K562 (cell line): ENCODE measurements at regions not wholly inside any gene's neighbourhood (a gene's known extent, or its start where the extent isn't known, plus 50 kb on each side); places are given as distances from the start of the nearest gene placed in this dataset.

Experiments used
- ATAC-seq: fragments of 200-7000 bp; cut with Tn5 transposase; 3 replicates; pipeline ENCODE4 v1.9.1; 2020; ENCODE audit warnings: moderate library complexity
- BruUV-seq: library from RNA; stranded (reverse); fragments of 400-500 nt; replicated peaks from 2 replicates; lab custom pipeline; 2021; lab: Mats Ljungman, UMichigan
- CTCF ChIA-PET: fragments of 300-600 bp; formaldehyde crosslinking; extraction: SDS; loops from one replicate; lab custom pipeline; 2021; ENCODE audit warnings: low intra/inter-chr PET ratio; lab: Yijun Ruan, JAX
- POLR2A ChIA-PET: fragments of 300-600, 350-650 bp; sonication (Branson Sonifier 250); formaldehyde crosslinking; extraction: SDS; loops from one replicate; lab custom pipeline; 2021; ENCODE audit warnings: antibody characterized with exemption, inconsistent platforms; lab: Yijun Ruan, JAX
- DNase-seq, 4 experiments: peaks; one replicate each; pipeline versions ENCODE4 v3.0.0 to v3.0.0-alpha.2; 2011 to 2018; ENCODE audit warnings: low spot score in 3 of 4, mixed read lengths in 3 of 4; ENCODE audit errors: extremely low read depth in 1 of 4
- FAIRE-seq: peaks from 2 replicates; lab custom pipeline; 2011; peaks lifted over from hg19 to GRCh38; lab: Jason Lieb, UNC
- H2AFZ ChIP-seq: 2 replicates; pipeline ENCODE4 v1.6.0; 2011; ENCODE audit warnings: low read depth, low read length, control low read depth, inconsistent platforms
- H3K27ac ChIP-seq: fragments of 200-600 bp; 3 replicates; pipeline ENCODE4 v1.8.0; 2011; ENCODE audit warnings: low read depth, mild to moderate bottlenecking, control low read depth, inconsistent platforms, low read length, moderate library complexity, mixed read lengths; ENCODE audit errors: extremely low read depth
- H3K27me3 ChIP-seq, 2 experiments: fragments of 300-600 bp in 1 of 2; 2 replicates in 1 of 2; 3 replicates in 1 of 2; pipeline versions ENCODE4 v1.6.0 to v1.8.0; 2011; ENCODE audit warnings: inconsistent platforms in 2 of 2, low read length in 2 of 2, mild to moderate bottlenecking in 1 of 2, mixed read lengths in 1 of 2, moderate library complexity in 1 of 2; ENCODE audit not compliant: control insufficient read depth in 2 of 2, insufficient read depth in 2 of 2
- H3K36me3 ChIP-seq: fragments of 300-600 bp; 3 replicates; pipeline ENCODE4 v1.8.0; 2011; ENCODE audit warnings: mild to moderate bottlenecking, low read length, inconsistent platforms; ENCODE audit not compliant: control insufficient read depth, insufficient read depth
- H3K4me1 ChIP-seq, 2 experiments: fragments of 200-600 bp in 1 of 2; replicated peaks in 1 of 2; 2 replicates in 1 of 2; 3 replicates in 1 of 2; pipeline versions ENCODE4 v1.5.1 to v1.8.0; 2011; ENCODE audit warnings: inconsistent platforms in 2 of 2, low read length in 2 of 2, mild to moderate bottlenecking in 1 of 2, mixed read lengths in 1 of 2, moderate library complexity in 1 of 2; ENCODE audit not compliant: control insufficient read depth in 2 of 2, insufficient read depth in 2 of 2
- H3K4me2 ChIP-seq: 2 replicates; pipeline ENCODE4 v1.6.1; 2011; ENCODE audit warnings: low read length, control low read depth, inconsistent platforms, mixed read lengths; ENCODE audit not compliant: insufficient read depth
- H3K4me3 ChIP-seq: fragments of 200-600 bp; sonication (generic), shearing (Covaris generic); 2 replicates; pipeline ENCODE4 v1.5.1; 2016; ENCODE audit warnings: control low read depth, inconsistent platforms
- H3K79me2 ChIP-seq: fragments of 200-600 bp; 3 replicates; pipeline ENCODE4 v1.8.0; 2011; ENCODE audit warnings: low read length, inconsistent platforms; ENCODE audit not compliant: control insufficient read depth, insufficient read depth
- H3K9ac ChIP-seq, 2 experiments: 2 replicates each; pipeline versions ENCODE4 v1.6.0 to v1.6.1; 2011; ENCODE audit warnings: low read depth in 2 of 2, low read length in 2 of 2, control low read depth in 1 of 2, inconsistent platforms in 1 of 2, mild to moderate bottlenecking in 1 of 2, mixed read lengths in 1 of 2; ENCODE audit not compliant: insufficient read depth in 1 of 2
- H3K9me1 ChIP-seq: one replicate; pipeline ENCODE4 v1.6.0; 2011; ENCODE audit warnings: inconsistent platforms, mild to moderate bottlenecking, low read length, moderate library complexity; ENCODE audit not compliant: control insufficient read depth, insufficient read depth
- H3K9me3 ChIP-seq: replicated peaks from 2 replicates; pipeline ENCODE4 v1.5.1; 2011; ENCODE audit warnings: low read depth, low read length, inconsistent platforms; ENCODE audit not compliant: control insufficient read depth, insufficient read depth
- H4K20me1 ChIP-seq: replicated peaks from 2 replicates; pipeline ENCODE4 v1.6.1; 2011; ENCODE audit warnings: low read length, inconsistent platforms, mixed read lengths; ENCODE audit not compliant: control insufficient read depth, insufficient read depth
- DDX20 ChIP-seq: fragments of 450-650 bp; IDR thresholded peaks from 2 replicates; pipeline ENCODE4 v1.6.1; 2016; ENCODE audit warnings: missing genetic modification characterization, low read depth, mild to moderate bottlenecking, missing compliant biosample characterization, moderate library complexity
- FIP1L1 ChIP-seq: fragments of 200-400 bp; formaldehyde crosslinking; IDR thresholded peaks from 2 replicates; pipeline ENCODE4 v1.6.1; 2018; ENCODE audit warnings: mild to moderate bottlenecking, low read depth, low read length; ENCODE audit not compliant: poor library complexity, severe bottlenecking
- GABPB1 ChIP-seq: sonication (generic); formaldehyde crosslinking; IDR thresholded peaks from 2 replicates; pipeline ENCODE4 v1.8.0; 2022; ENCODE audit warnings: mild to moderate bottlenecking, missing genetic modification reagents
- HNRNPUL1 ChIP-seq: fragments of 200-400 bp; formaldehyde crosslinking; IDR thresholded peaks from 2 replicates; pipeline ENCODE4 v1.6.1; 2017; ENCODE audit warnings: low read length
- ILK ChIP-seq: fragments of 450-650 bp; IDR thresholded peaks from 2 replicates; pipeline ENCODE4 v1.6.1; 2016; ENCODE audit warnings: missing genetic modification characterization, low read depth, mild to moderate bottlenecking, missing compliant biosample characterization, moderate library complexity, borderline replicate concordance
- MEIS2 ChIP-seq: fragments of 450-650 bp; IDR thresholded peaks from 2 replicates; pipeline ENCODE4 v1.6.1; 2014; ENCODE audit warnings: mild to moderate bottlenecking; ENCODE audit not compliant: partially characterized antibody
- RBM14 ChIP-seq: fragments of 200-400 bp; formaldehyde crosslinking; IDR thresholded peaks from 2 replicates; pipeline ENCODE4 v1.6.1; 2018; ENCODE audit warnings: low read depth, mild to moderate bottlenecking, low read length, moderate library complexity, borderline replicate concordance; ENCODE audit not compliant: insufficient read depth
- RBM34 ChIP-seq: fragments of 200-400 bp; formaldehyde crosslinking; IDR thresholded peaks from 2 replicates; pipeline ENCODE4 v1.6.1; 2018; ENCODE audit warnings: low read length, borderline replicate concordance; ENCODE audit not compliant: insufficient read depth
- RFX5 ChIP-seq: IDR thresholded peaks from 2 replicates; pipeline ENCODE4 v1.6.1; 2011; ENCODE audit warnings: low read depth, mild to moderate bottlenecking, improper control_type of control experiment, low read length
- RNF2 ChIP-seq: sonication (generic); IDR thresholded peaks from 2 replicates; pipeline ENCODE4 v1.6.1; 2016
- SMARCA4 ChIP-seq: fragments of 450-650 bp; IDR thresholded peaks from 2 replicates; pipeline ENCODE4 v1.6.1; 2016
- ZBTB12 ChIP-seq: fragments of 250-450 bp; sonication (Bioruptor Pico); IDR thresholded peaks from 2 replicates; pipeline ENCODE4 v1.4.0; 2020
- ZEB2 ChIP-seq: fragments of 450-650 bp; IDR thresholded peaks from 2 replicates; pipeline ENCODE4 v1.6.1; 2016
- ZNF282 ChIP-seq: sonication (generic); formaldehyde crosslinking; IDR thresholded peaks from 2 replicates; pipeline ENCODE4 v1.8.1; 2023; ENCODE audit warnings: missing genetic modification reagents
- ZNF592 ChIP-seq: fragments of 450-650 bp; IDR thresholded peaks from 2 replicates; pipeline ENCODE4 v1.6.1; 2017; ENCODE audit warnings: antibody characterized with exemption, mild to moderate bottlenecking
- ZNF699 ChIP-seq: fragments of 250-450 bp; sonication (Bioruptor Pico); IDR thresholded peaks from 2 replicates; pipeline ENCODE4 v1.8.0; 2021; ENCODE audit warnings: mild to moderate bottlenecking, moderate library complexity; ENCODE audit not compliant: insufficient replicate concordance
- WGBS: fragments of 100-300 bp; shearing (Covaris generic); methylation state at CpG from one replicate; pipeline ENCODE4 v1.1.6; 2016; ENCODE audit warnings: low coverage, mixed read lengths; ENCODE audit not compliant: insufficient coverage; ENCODE audit errors: missing lambda C conversion rate; 5-methylcytosine and 5-hydroxymethylcytosine counted together
- in situ Hi-C: fragments of 300-500 bp; cut with MboI; formaldehyde crosslinking; loops from 4 replicates; pipeline ENCODE4 v1.15.0; 2018; ENCODE audit warnings: inconsistent platforms, mixed read lengths
- intact Hi-C: fragments of 100-400 bp; cut with micrococcal nuclease; formaldehyde crosslinking; loops from 2 replicates; pipeline ENCODE4 v1.14.2; 2022
- TF ChIP-seq, protein P1 (sequence below): fragments of 450-650 bp; formaldehyde crosslinking; IDR thresholded peaks from 2 replicates; pipeline ENCODE4 v1.4.0; 2020; ENCODE audit warnings: mild to moderate bottlenecking

- no peak overlapping the region for H3K4me2 ChIP-seq
- POLR2A ChIA-PET: interaction anchor here (0.8 kb wide), 1 partner anchor 78 kb away, joined by 3 read pairs; no protein-coding TSS in a partner anchor
- H3K36me3 ChIP-seq: no peaks in the 10 kb centered on the region
- H2AFZ ChIP-seq: no peak overlapping the region
- CTCF ChIA-PET: no interaction called here
- no peaks in the 10 kb centered on the region for H3K79me2 ChIP-seq
- H3K9ac ChIP-seq: no peak overlapping the region
- H3K4me1 ChIP-seq: peaks cover 0 to 8% of the 10 kb centered on the region in 2 experiments; a peak in 3 of 5 replicates
- peaks cover 3% of the 10 kb centered on the region for H3K9me1 ChIP-seq
- intact Hi-C loops: no loop called here
- H4K20me1 ChIP-seq: no peaks in the 10 kb centered on the region
- in situ Hi-C loops: no loop called here
- TF ChIP-seq GABPB1 (CRISPR knock-in tag) (no peak), ZBTB12 (CRISPR knock-in tag) (no peak), RFX5 (no peak), ZNF592 (no peak), FIP1L1 (no peak), ILK (tag) (no peak), RNF2 (no peak), MEIS2 (no peak), ZNF282 (no peak), RBM14 (no peak), HNRNPUL1 (no peak), ZNF699 (CRISPR knock-in tag) (no peak), RBM34 (no peak), SMARCA4 (no peak), DDX20 (tag) (no peak), ZEB2 (no peak)
- TF ChIP-seq, protein P1, sequence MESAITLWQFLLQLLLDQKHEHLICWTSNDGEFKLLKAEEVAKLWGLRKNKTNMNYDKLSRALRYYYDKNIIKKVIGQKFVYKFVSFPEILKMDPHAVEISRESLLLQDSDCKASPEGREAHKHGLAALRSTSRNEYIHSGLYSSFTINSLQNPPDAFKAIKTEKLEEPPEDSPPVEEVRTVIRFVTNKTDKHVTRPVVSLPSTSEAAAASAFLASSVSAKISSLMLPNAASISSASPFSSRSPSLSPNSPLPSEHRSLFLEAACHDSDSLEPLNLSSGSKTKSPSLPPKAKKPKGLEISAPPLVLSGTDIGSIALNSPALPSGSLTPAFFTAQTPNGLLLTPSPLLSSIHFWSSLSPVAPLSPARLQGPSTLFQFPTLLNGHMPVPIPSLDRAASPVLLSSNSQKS (CRISPR knock-in tag): no peak
- TF ChIP-seq, all 486 proteins: peak for 0
- WGBS: 89% methylated on average over 2 of the region's 2 CpGs
- Histone ChIP-seq H3K4me3 (no peak overlapping the region), H3K9me3 (no peaks in the 10 kb centered on the region), H3K27me3 (no peaks in the 10 kb centered on the region), H3K27ac (no peak overlapping the region)
- FAIRE-seq (no peak), ATAC-seq (no peak), DNase-seq (no peak)
- no TSS peak for BruUV-seq
Observed at GRCh38 chr5:138699482-138699881, 53.7 kb upstream of the CTNNA1 start.
